Astrocyte of the spinal cord (primary cell): ENCODE measurements at regions not wholly inside any gene's neighbourhood (a gene's known extent, or its start where the extent isn't known, plus 50 kb on each side); places are given as distances from the start of the nearest gene placed in this dataset.

Source experiments
- DNase-seq: peaks from one replicate; pipeline ENCODE4 v3.0.0; 2011; ENCODE audit warnings: low read depth, low spot score
- H3K4me3 ChIP-seq: 2 replicates; pipeline ENCODE4 v1.5.1; 2011; ENCODE audit warnings: low read depth, mild to moderate bottlenecking, low read length, moderate library complexity
- in situ Hi-C: cut with HindIII; loops from 2 replicates; pipeline ENCODE4 v1.10.0; 2017; ENCODE audit warnings: low sequenced_read_pairs
- TF ChIP-seq, protein P1 (sequence below): IDR thresholded peaks from 2 replicates; pipeline ENCODE4 v1.5.1; 2012; ENCODE audit warnings: low read depth, mild to moderate bottlenecking, low read length, inconsistent platforms

DNA sequence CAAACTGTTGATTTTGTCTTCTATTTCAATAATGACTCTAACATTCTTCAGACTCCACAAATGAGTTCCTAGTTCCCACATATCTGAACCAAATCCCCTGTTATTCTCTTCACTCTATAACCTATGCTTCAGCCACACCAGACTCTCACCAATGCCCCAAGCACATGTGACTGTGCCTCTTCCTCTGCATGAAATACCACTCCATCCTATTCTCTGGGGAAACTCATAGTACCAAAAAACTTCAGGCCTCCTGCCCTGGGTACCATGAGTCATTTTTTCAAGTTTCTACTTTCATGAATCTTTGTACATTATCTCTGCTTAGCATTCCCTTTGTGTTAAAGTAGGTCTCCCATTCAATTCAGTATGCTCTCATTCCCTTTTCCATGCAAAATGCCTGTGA is 353.2 kb downstream of the ZEB2 start:
- no peak for DNase-seq
- in situ Hi-C loops: no loop called here
- no peak overlapping the region for H3K4me3 ChIP-seq
- TF ChIP-seq, protein P1, sequence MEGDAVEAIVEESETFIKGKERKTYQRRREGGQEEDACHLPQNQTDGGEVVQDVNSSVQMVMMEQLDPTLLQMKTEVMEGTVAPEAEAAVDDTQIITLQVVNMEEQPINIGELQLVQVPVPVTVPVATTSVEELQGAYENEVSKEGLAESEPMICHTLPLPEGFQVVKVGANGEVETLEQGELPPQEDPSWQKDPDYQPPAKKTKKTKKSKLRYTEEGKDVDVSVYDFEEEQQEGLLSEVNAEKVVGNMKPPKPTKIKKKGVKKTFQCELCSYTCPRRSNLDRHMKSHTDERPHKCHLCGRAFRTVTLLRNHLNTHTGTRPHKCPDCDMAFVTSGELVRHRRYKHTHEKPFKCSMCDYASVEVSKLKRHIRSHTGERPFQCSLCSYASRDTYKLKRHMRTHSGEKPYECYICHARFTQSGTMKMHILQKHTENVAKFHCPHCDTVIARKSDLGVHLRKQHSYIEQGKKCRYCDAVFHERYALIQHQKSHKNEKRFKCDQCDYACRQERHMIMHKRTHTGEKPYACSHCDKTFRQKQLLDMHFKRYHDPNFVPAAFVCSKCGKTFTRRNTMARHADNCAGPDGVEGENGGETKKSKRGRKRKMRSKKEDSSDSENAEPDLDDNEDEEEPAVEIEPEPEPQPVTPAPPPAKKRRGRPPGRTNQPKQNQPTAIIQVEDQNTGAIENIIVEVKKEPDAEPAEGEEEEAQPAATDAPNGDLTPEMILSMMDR: no peak

DNA sequence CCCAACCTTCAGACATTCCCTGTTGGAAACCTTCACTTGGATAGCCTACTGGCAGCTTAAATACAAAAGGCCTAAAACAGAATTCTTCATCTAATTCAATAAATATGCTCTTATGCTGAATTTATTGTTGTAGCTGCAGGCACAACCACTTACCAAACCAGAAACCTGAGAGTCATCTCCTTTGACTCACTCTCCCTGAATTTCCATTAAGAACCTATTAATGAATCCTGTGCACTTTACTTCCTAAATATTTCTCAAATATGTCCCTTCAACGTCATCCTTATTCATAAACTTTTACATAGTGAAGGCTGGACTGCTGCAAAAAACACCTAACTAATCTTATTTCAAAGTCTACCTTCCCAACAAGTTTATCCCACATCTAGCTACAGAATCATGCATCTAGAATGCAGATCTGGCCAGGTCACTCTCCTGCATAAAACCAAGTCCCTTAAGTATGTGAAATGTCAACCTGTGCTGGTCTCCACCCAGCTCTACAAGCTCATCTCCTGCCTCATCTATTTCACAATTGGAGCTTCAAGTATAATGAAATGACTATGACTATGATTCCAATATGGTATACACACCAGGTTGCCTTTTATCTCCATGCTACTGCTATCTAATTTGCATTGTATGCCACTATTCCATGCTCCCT is 354.2 kb downstream of the ZEB2 start:
- H3K4me3 ChIP-seq: no peak overlapping the region
- DNase-seq: no peak
- in situ Hi-C loops: no loop called here
- TF ChIP-seq, protein P1: no peak

- no peak overlapping the region for H3K4me3 ChIP-seq
- in situ Hi-C loops: no loop called here
- no peak for DNase-seq
- TF ChIP-seq, protein P1: no peak
These were observed 356.3 kb downstream of the ZEB2 start for GRCh38 chr2:144163592-144163991.

DNA sequence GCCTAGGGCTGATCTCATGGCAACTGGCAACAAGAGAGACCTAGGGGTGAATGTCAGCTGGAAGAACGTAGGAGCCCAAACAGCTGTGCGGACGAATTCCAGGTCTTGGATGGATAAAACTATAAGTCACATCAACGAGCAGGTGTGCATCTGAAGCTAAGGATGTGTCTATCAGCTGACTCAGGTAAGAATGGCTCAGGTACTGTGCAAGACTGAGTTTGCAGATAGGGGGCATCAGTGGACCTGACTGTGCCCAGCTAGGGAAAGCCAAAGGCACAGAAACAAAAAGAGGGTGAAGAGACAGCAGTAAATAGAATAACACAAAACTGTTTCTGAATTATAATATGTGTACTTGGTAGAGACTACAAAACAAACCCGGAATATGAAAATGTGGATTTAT is 357.3 kb downstream of the ZEB2 start:
- in situ Hi-C loops: no loop called here
- H3K4me3 ChIP-seq: no peak overlapping the region
- TF ChIP-seq, protein P1: peak; percentile 16
- DNase-seq: no peak

DNA sequence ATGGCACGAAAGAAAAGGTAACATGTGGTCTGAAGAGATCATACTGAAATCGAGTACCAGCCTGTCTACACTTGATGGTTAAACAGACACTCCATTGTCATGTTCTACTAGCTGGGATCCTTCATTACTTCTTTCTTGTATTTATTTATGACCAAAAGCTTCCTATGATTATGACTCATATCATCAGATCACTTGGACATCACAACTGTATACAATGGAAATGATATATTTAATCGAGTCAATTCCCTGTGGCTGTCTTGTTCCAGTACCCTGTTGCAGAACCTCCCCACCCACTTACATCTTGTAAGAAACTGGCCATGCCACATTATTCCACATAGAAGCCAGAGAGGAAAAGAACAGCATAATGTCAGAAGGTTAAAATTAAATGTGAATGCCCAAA is 358.9 kb downstream of the ZEB2 start:
- TF ChIP-seq, protein P1: no peak
- in situ Hi-C loops: no loop called here

GRCh38 chr2:144159240-144159639 is 360.7 kb downstream of the ZEB2 start:
- DNase-seq: no peak
- H3K4me3 ChIP-seq: no peak overlapping the region
- in situ Hi-C loops: no loop called here
- TF ChIP-seq, protein P1: no peak

More for the DNA sequence above, 358.9 kb downstream of the ZEB2 start:
- DNase-seq: no peak
- H3K4me3 ChIP-seq: no peak overlapping the region
